ENCODE measurements at regions not wholly inside any gene's neighbourhood (a gene's known extent, or its start where the extent isn't known, plus 50 kb on each side); places are given as distances from the start of the nearest gene placed in this dataset.
"Not testable (repeated sequence)": the region's sequence is repeated elsewhere in the genome, so short reads cannot be mapped to it uniquely, and the experiment has no call there.

DNA sequence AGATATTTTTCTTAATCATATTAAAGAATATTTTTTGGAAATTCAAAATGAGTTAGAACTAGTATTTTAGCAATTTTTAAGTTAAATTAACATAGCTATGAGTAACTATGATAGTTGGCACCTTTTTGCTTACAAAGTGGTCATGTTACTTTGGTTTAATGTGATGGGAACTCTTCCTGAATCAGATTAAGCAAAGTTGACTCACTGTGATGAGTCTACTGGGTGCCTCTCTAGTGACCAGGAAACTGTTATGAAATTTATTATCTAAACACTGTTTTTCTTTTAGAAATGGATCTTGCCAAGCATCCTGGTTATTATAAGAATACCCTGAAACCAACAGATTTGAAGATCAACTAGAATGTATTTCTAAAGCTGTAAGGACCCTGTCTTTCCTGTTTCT lies 985.8 kb downstream of the TRAM1L1 start:
- Histone ChIP-seq H3K27ac (ENCODE audit: insufficient read depth, low read length) (no peak overlapping the region), H3K4me2 (ENCODE audit: extremely low read depth, insufficient read depth, low read length) (no peak overlapping the region), H3K36me3 (ENCODE audit: control insufficient read depth, insufficient read depth, low read length) (no peaks in the 10 kb centered on the region), H3K4me3 (replicated peaks in 1 of 4; ENCODE audit: control extremely low read depth in 1 of 4, insufficient read depth in 1 of 4, low read depth in 3 of 4, low read length in 4 of 4) (no peak overlapping the region), H3K9me3 (ENCODE audit: control insufficient read depth, insufficient read depth, low read depth, low read length) (no peaks in the 10 kb centered on the region), H3K27me3 (ENCODE audit: control insufficient read depth, insufficient read depth, low read length) (no peaks in the 10 kb centered on the region), H3K9ac (ENCODE audit: insufficient read depth, low read length) (no peak overlapping the region), H2AFZ (ENCODE audit: low read length) (no peak overlapping the region), H3K4me1 (ENCODE audit: control insufficient read depth, extremely low read depth, insufficient read depth, low read length) (no peaks in the 10 kb centered on the region), H4K20me1 (ENCODE audit: control insufficient read depth, extremely low read depth, insufficient read depth, low read length) (no peaks in the 10 kb centered on the region), H3K79me2 (ENCODE audit: control insufficient read depth, insufficient read depth, low read length) (no peaks in the 10 kb centered on the region)
- DNase-seq (ENCODE audit: low read depth in 2 of 2): no peak
- TF ChIP-seq EZH2 (IDR thresholded peaks at IDR 0.05; ENCODE audit: low read length, missing control alignments): no peak
- TF ChIP-seq, protein P1, sequence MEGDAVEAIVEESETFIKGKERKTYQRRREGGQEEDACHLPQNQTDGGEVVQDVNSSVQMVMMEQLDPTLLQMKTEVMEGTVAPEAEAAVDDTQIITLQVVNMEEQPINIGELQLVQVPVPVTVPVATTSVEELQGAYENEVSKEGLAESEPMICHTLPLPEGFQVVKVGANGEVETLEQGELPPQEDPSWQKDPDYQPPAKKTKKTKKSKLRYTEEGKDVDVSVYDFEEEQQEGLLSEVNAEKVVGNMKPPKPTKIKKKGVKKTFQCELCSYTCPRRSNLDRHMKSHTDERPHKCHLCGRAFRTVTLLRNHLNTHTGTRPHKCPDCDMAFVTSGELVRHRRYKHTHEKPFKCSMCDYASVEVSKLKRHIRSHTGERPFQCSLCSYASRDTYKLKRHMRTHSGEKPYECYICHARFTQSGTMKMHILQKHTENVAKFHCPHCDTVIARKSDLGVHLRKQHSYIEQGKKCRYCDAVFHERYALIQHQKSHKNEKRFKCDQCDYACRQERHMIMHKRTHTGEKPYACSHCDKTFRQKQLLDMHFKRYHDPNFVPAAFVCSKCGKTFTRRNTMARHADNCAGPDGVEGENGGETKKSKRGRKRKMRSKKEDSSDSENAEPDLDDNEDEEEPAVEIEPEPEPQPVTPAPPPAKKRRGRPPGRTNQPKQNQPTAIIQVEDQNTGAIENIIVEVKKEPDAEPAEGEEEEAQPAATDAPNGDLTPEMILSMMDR (conservative IDR thresholded peaks at IDR 0.05 in 1 of 2, IDR thresholded peaks at IDR 0.05 in 1 of 2; ENCODE audit: low read depth in 1 of 2, low read length in 2 of 2): no peak

GRCh38 chr4:116097353-116097752 lies 983.9 kb upstream of the NDST4 start:
- not testable (repeated sequence) for H3K4me3 ChIP-seq (replicated peaks in 1 of 4; ENCODE audit: control extremely low read depth in 1 of 4, insufficient read depth in 1 of 4, low read depth in 3 of 4, low read length in 4 of 4); H3K9me3 ChIP-seq (ENCODE audit: control insufficient read depth, insufficient read depth, low read depth, low read length); H3K4me1 ChIP-seq (ENCODE audit: control insufficient read depth, extremely low read depth, insufficient read depth, low read length); H3K27ac ChIP-seq (ENCODE audit: insufficient read depth, low read length); H3K9ac ChIP-seq (ENCODE audit: insufficient read depth, low read length); H2AFZ ChIP-seq (ENCODE audit: low read length); DNase-seq (ENCODE audit: low read depth in 2 of 2); H4K20me1 ChIP-seq (ENCODE audit: control insufficient read depth, extremely low read depth, insufficient read depth, low read length); H3K27me3 ChIP-seq (ENCODE audit: control insufficient read depth, insufficient read depth, low read length); H3K4me2 ChIP-seq (ENCODE audit: extremely low read depth, insufficient read depth, low read length); H3K36me3 ChIP-seq (ENCODE audit: control insufficient read depth, insufficient read depth, low read length); H3K79me2 ChIP-seq (ENCODE audit: control insufficient read depth, insufficient read depth, low read length)

GRCh38 chr4:116092961-116093360 lies 979.5 kb upstream of the NDST4 start:
- Histone ChIP-seq H3K4me3 (replicated peaks in 1 of 4; ENCODE audit: control extremely low read depth in 1 of 4, insufficient read depth in 1 of 4, low read depth in 3 of 4, low read length in 4 of 4) (no peak overlapping the region), H3K79me2 (ENCODE audit: control insufficient read depth, insufficient read depth, low read length) (no peaks in the 10 kb centered on the region), H3K9me3 (ENCODE audit: control insufficient read depth, insufficient read depth, low read depth, low read length) (no peaks in the 10 kb centered on the region), H3K27me3 (ENCODE audit: control insufficient read depth, insufficient read depth, low read length) (no peaks in the 10 kb centered on the region), H3K9ac (ENCODE audit: insufficient read depth, low read length) (no peak overlapping the region), H3K4me1 (ENCODE audit: control insufficient read depth, extremely low read depth, insufficient read depth, low read length) (no peaks in the 10 kb centered on the region), H3K4me2 (ENCODE audit: extremely low read depth, insufficient read depth, low read length) (no peak overlapping the region), H2AFZ (ENCODE audit: low read length) (no peak overlapping the region), H3K36me3 (ENCODE audit: control insufficient read depth, insufficient read depth, low read length) (no peaks in the 10 kb centered on the region), H3K27ac (ENCODE audit: insufficient read depth, low read length) (no peak overlapping the region), H4K20me1 (ENCODE audit: control insufficient read depth, extremely low read depth, insufficient read depth, low read length) (no peaks in the 10 kb centered on the region)
- no peak for DNase-seq (ENCODE audit: low read depth in 2 of 2)
- TF ChIP-seq, protein P1 (conservative IDR thresholded peaks at IDR 0.05 in 1 of 2, IDR thresholded peaks at IDR 0.05 in 1 of 2; ENCODE audit: low read depth in 1 of 2, low read length in 2 of 2): no peak
- TF ChIP-seq EZH2 (IDR thresholded peaks at IDR 0.05; ENCODE audit: low read length, missing control alignments): no peak
